NCI-H2171 treated with DMSO at 0.1 percent for 48 hours (cell line): ENCODE measurements at regions not wholly inside any gene's neighbourhood (a gene's known extent, or its start where the extent isn't known, plus 50 kb on each side); places are given as distances from the start of the nearest gene placed in this dataset.

Source experiments
- DNase-seq: peaks from one replicate; lab custom pipeline; 2025; lab: John Stamatoyannopoulos, UW

GRCh38 chr3:182722907-182723306 is 70.4 kb upstream of the ATP11B start:
- DNase-seq = no peak

DNA sequence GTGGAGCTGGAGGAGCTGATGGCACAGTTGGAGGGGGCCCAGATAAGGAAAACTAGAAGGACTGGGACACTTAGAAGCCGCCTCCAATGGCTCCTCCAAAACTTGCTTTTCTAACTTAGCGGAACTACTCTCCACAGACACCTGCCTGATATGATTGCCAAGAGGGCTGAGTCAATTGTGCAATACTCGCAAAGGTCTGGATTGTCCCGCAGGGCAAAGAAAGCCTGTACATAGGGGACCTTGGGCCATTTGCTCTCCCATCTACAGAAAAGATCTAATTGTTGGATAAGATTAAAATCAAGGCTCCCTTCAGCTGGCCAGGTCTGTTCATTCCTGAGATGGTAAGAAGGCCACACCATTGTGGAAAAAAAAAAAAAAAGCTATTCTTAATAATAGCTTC is 69.7 kb upstream of the ATP11B start:
- no peak for DNase-seq

- no peak for DNase-seq
Measured at GRCh38 chr3:182725372-182726251, 67.7 kb upstream of the ATP11B start.

- DNase-seq = no peak
Measured at GRCh38 chr3:182726258-182727142, 66.8 kb upstream of the ATP11B start.

DNA sequence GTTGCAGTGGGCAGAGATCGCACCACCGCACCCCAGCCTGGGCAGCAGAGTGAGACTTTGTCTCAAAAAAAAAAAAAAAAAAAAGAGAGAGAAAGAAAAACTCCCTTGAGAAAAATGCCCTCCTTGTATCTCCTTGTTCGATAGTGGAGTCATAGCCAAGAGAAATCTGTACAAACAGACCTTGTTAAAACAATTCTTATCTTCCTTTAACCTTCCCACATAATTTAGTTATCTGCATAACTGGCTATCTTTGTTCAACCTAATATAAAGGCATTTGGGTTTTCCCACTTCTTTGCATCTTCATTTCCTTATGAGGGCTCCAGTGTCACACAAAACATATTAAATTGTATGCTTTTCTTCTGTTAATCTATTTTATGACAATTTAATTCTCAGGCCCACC is 65.1 kb upstream of the ATP11B start:
- no peak for DNase-seq

- DNase-seq = peak; percentile 63
Measured at GRCh38 chr3:182729903-182730674, 63.2 kb upstream of the ATP11B start.

DNA sequence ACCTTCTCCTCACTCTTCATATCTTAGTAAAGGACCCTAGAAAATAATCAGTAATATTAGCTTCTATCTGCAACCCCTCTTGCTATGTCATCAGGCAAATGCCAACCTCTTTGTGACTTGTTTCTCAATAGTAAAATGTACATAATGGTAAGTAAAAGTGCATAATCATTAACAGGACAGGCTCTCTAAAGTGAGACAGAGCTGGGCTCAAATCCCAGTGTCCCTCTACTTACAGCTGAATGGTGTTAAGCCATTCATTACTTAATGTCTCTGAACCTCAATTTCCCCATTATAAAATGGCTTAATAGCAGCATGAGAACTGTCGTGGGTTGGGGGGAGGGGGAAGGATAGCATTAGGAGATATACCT is 62.6 kb upstream of the ATP11B start:
- no peak for DNase-seq

GRCh38 chr3:182731764-182732163 is 61.5 kb upstream of the ATP11B start:
- no peak for DNase-seq

DNA sequence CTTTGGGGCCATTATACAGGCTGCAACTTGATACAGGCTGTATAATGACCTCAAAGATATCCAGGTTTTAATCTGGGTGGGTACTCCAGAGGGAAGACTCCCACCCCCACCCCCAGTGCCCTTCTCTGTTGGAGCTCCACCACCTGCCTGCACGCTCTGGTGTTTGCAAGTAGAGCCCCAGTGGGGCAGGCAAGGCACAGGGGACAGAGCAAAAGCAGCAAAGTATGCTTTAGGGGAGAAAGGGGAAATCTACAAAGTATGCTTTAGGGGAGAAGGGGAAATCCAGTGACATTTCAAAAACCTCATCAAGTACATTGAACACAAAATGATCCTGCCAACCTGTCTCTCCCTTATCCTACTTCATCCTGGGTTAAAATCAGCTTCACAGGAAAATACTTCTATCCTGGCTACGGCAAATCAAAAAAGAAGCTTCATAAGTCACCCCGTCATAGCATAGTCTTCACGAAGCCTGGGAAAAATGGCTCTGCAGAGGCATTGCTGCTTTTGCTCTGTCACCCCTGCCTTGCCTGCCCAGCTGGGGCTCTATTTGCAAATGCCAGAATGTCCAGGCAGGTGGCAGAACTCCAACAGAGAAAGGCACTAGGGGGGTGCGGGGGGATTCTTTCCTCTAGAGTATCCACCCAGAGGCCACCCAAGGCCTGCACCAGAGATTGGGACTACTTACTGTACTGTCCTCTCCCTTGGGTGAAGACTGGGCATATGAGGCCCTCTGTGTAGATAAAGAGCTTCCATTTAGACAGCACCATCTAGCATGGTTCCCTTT is 60.9 kb upstream of the ATP11B start:
- no peak for DNase-seq

- DNase-seq = no peak
Measured at GRCh38 chr3:182735672-182736071, 57.6 kb upstream of the ATP11B start.

GRCh38 chr3:182737825-182738224 is 55.5 kb upstream of the ATP11B start:
- no peak for DNase-seq

DNA sequence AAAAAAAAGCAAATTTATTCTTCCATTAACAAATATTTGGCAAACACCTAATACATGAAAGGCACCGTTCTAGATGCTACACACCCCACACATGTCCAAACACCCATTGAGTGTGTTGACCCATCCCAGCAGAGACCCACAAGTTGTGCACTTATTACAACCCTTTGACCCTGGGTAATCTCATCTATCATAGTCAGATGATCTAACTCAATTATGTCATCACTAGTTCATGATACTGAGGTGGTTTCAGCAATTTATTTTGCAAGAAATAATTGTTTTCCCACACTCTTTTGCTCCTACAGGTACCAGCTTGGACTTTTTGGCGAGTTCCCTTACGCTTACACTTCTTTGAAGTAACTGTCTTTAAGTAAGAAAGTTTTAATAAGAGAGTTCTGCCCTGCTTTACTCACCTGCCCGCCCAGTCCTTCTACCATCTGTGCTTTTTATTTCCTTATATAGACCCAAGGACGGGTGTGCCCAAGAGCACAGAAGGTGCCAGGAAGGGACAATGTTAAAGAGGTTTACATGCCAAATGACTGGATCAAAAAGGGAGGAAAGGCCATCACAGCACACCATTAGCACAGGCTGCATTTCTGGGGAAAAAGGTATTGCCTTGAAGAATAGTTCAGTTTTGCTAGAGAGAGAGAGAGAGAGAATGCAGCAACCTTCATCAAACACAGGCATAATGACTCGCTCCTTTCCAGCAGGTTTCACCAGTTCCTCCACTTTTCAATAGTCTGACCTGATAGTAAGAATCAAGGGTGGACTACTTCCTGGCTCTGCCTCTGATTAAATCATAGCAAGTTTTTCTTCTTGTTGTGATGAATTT is 54.5 kb upstream of the ATP11B start:
- peak; percentile 61 for DNase-seq

DNA sequence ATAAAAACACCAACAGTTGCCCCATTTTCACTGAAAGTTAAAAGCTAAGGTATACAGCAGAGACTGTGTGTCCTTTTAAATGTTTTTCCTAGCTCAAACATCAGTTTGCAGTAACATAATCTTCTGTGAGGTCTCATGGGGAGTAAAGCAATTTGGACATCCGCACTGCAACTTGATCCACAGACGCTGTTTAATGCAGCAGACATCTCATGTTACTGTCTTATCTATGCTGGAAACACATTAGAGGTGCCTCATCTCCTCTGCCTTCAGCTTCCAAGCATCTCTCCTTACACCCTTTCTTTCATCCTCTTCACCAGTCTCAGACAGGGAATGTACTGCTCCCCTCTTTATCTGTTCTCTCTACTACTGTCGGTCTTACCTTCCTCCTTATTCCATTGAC is 53.7 kb upstream of the ATP11B start:
- DNase-seq = peak; percentile 93

DNA sequence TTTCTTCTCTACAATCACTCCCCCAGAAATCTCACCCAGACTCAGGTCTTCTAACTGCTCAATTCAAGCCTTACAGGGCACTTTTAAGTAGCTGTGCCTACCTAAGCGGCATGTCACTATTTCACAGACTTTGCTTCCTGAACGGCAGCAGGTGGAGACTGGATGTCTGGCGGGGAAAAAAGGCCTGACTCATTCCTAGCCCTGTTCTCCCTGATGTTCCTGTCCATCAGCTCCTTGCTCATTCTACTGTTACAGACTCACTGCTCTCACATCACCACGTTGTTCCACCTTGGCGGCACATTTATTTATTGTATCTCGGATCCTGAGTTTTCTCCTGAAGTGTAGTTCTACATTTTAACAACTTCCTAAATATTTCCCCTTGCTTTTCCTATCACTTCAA is 52.6 kb upstream of the ATP11B start:
- peak; percentile 80 for DNase-seq

DNA sequence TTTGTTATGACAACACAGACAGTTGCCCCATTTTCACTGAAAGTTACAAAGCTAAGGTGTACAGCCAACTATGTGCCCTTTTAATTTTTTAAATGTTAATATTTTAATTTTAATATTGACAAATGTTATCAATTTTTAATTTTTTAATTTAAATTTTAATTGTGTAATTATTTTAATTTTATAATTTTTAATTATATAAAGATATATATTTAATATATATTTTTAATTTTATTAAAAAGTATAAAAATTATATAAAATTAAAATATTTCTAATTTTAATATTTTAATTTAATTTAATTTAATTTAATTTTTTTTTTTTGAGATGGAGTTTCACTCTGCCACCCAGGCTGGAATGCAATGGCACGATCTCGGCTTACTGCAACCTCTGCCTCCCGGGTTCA is 52.1 kb upstream of the ATP11B start:
- DNase-seq = no peak
